ENCODE measurements at regions not wholly inside any gene's neighbourhood (a gene's known extent, or its start where the extent isn't known, plus 50 kb on each side); places are given as distances from the start of the nearest gene placed in this dataset.

- no peak for DNase-seq (ENCODE audit: low spot score in 2 of 2)
- Histone ChIP-seq H3K4me3 (no peak overlapping the region), H3K4me1 (no peaks in the 10 kb centered on the region), H3K9me3 (no peaks in the 10 kb centered on the region), H3K27me3 (no peaks in the 10 kb centered on the region), H3K27ac (no peak overlapping the region), H3K36me3 (no peaks in the 10 kb centered on the region)
- TF ChIP-seq CTCF (IDR thresholded peaks at IDR 0.05), result no peak
- intact Hi-C loops (cut with DNase I), result no loop called here
These were observed 131.9 kb upstream of the SFSWAP start for GRCh38 chr12:131578828-131579470.

GRCh38 chr12:131583090-131583712, 127.7 kb upstream of the SFSWAP start:
- no peaks in the 10 kb centered on the region for H3K4me1 ChIP-seq
- no peaks in the 10 kb centered on the region for H3K36me3 ChIP-seq
- no peaks in the 10 kb centered on the region for H3K9me3 ChIP-seq
- no peak for DNase-seq (ENCODE audit: low spot score in 2 of 2)
- no peak overlapping the region for H3K4me3 ChIP-seq
- no peak overlapping the region for H3K27ac ChIP-seq
- no peak for TF ChIP-seq CTCF (IDR thresholded peaks at IDR 0.05)
- no peaks in the 10 kb centered on the region for H3K27me3 ChIP-seq
- intact Hi-C loops (cut with DNase I), result no loop called here

GRCh38 chr12:131586269-131586668, 124.6 kb upstream of the SFSWAP start:
- intact Hi-C loops (cut with DNase I), result no loop called here
- no peak overlapping the region for H3K27ac ChIP-seq
- H3K36me3 ChIP-seq, result no peaks in the 10 kb centered on the region
- H3K4me1 ChIP-seq, result no peaks in the 10 kb centered on the region
- TF ChIP-seq CTCF (IDR thresholded peaks at IDR 0.05), result no peak
- no peak for DNase-seq (ENCODE audit: low spot score in 2 of 2)
- H3K27me3 ChIP-seq, result no peaks in the 10 kb centered on the region
- H3K4me3 ChIP-seq, result no peak overlapping the region
- H3K9me3 ChIP-seq, result no peaks in the 10 kb centered on the region

GRCh38 chr12:131586761-131587160, 124.1 kb upstream of the SFSWAP start:
- H3K4me1 ChIP-seq, result no peaks in the 10 kb centered on the region
- no peaks in the 10 kb centered on the region for H3K9me3 ChIP-seq
- no peak overlapping the region for H3K27ac ChIP-seq
- no peak for TF ChIP-seq CTCF (IDR thresholded peaks at IDR 0.05)
- no peak overlapping the region for H3K4me3 ChIP-seq
- no peaks in the 10 kb centered on the region for H3K36me3 ChIP-seq
- DNase-seq (ENCODE audit: low spot score in 2 of 2), result no peak
- H3K27me3 ChIP-seq, result no peaks in the 10 kb centered on the region
- intact Hi-C loops (cut with DNase I), result no loop called here

- TF ChIP-seq CTCF (IDR thresholded peaks at IDR 0.05), result no peak
- H3K9me3 ChIP-seq, result no peaks in the 10 kb centered on the region
- H3K27me3 ChIP-seq, result no peaks in the 10 kb centered on the region
- H3K4me3 ChIP-seq, result no peak overlapping the region
- no peaks in the 10 kb centered on the region for H3K36me3 ChIP-seq
- intact Hi-C loops (cut with DNase I), result no loop called here
- no peaks in the 10 kb centered on the region for H3K4me1 ChIP-seq
- DNase-seq (ENCODE audit: low spot score in 2 of 2), result no peak
- H3K27ac ChIP-seq, result no peak overlapping the region
These were observed 123.3 kb upstream of the SFSWAP start for GRCh38 chr12:131587565-131587964.

All from ascending aorta (tissue), 2 donors.